Left lung (tissue), 4 donors: ENCODE measurements at regions not wholly inside any gene's neighbourhood (a gene's known extent, or its start where the extent isn't known, plus 50 kb on each side); places are given as distances from the start of the nearest gene placed in this dataset.

Experiments used
- ATAC-seq: fragments of 200-7000 bp; cut with Tn5 transposase; one replicate; pipeline ENCODE4 v1.9.1; 2020; ENCODE audit warnings: moderate library complexity
- DNase-seq, 4 donors: peaks; one replicate each; pipeline ENCODE4 v3.0.0-alpha.2; 2013 to 2020
- H3K27ac ChIP-seq, 2 donors: fragments of 200-600 bp; sonication (generic) in 1 of 2; one replicate each; pipeline versions ENCODE4 v1.5.0 to v1.8.0; 2020 to 2021
- H3K27me3 ChIP-seq, 2 donors: fragments of 200-600 bp; sonication (generic) in 1 of 2; one replicate each; pipeline versions ENCODE4 v1.5.0 to v1.8.0; 2020 to 2021
- H3K36me3 ChIP-seq, 2 donors: fragments of 200-600 bp; sonication (generic) in 1 of 2; one replicate each; pipeline versions ENCODE4 v1.5.0 to v1.8.0; 2020 to 2021
- H3K4me1 ChIP-seq, 2 donors: fragments of 200-600 bp; one replicate each; pipeline ENCODE4 v1.8.0; 2021
- H3K4me3 ChIP-seq, 2 donors: fragments of 200-600 bp; sonication (generic) in 1 of 2; one replicate each; pipeline versions ENCODE4 v1.5.0 to v1.8.0; 2020 to 2021; ENCODE audit warnings: mild to moderate bottlenecking in 1 of 2
- H3K9me3 ChIP-seq, 2 donors: fragments of 200-600 bp; sonication (generic) in 1 of 2; one replicate each; pipeline versions ENCODE4 v1.5.0 to v1.8.0; 2020 to 2021
- intact Hi-C, 2 donors: fragments of 100-400 bp; cut with DNase I; formaldehyde crosslinking; loops; one replicate each; pipeline versions ENCODE4 v1.11.2 to v1.14.2; 2022
- TF ChIP-seq, protein P1 (sequence below), 2 donors: fragments of 200-600 bp; sonication (generic) in 1 of 2; IDR thresholded peaks; one replicate each; pipeline versions ENCODE4 v1.5.0 to v1.8.0; 2021; ENCODE audit warnings: antibody characterized with exemption in 2 of 2
- donor health status: DM: no; HTN: yes; CAD: no.
- donor health status: DM: no; HTN: no; CAD: no.

DNA sequence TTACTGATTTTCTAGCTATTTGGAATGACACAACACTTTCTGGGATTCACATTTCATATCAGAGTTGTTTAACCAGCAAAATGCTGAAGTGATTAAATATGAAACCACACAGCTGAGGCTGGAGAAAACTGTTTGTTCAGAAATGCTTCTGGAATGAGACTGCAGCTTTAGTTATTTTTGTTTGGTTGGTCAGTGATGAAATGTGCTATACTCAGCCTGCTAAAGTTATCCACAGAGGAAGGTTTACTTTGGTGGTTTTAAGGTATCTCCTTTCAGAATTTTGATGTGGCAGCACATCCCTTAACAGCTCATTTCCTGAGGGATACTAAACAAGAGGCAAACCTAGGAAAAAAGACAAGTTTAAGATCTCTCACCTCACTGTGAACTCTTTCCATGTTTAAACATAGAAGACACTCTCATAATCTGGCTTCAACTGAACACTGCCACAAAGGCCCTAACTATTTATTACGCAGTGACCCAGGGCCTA, 106.6 kb upstream of the PDE5A start:
- TF ChIP-seq, protein P1, sequence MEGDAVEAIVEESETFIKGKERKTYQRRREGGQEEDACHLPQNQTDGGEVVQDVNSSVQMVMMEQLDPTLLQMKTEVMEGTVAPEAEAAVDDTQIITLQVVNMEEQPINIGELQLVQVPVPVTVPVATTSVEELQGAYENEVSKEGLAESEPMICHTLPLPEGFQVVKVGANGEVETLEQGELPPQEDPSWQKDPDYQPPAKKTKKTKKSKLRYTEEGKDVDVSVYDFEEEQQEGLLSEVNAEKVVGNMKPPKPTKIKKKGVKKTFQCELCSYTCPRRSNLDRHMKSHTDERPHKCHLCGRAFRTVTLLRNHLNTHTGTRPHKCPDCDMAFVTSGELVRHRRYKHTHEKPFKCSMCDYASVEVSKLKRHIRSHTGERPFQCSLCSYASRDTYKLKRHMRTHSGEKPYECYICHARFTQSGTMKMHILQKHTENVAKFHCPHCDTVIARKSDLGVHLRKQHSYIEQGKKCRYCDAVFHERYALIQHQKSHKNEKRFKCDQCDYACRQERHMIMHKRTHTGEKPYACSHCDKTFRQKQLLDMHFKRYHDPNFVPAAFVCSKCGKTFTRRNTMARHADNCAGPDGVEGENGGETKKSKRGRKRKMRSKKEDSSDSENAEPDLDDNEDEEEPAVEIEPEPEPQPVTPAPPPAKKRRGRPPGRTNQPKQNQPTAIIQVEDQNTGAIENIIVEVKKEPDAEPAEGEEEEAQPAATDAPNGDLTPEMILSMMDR (IDR thresholded peaks at IDR 0.05), result no peak
- intact Hi-C loops, result no loop called here
- Histone ChIP-seq H3K4me1 (peaks cover 4 to 11% of the 10 kb centered on the region in 2 donors), H3K27me3 (no peaks in the 10 kb centered on the region), H3K4me3 (no peak overlapping the region), H3K9me3 (no peaks in the 10 kb centered on the region), H3K27ac (peak overlapping the region; percentile 52 to 67), H3K36me3 (no peaks in the 10 kb centered on the region)
- peak; percentile 66 for ATAC-seq
- DNase-seq, result peak in 1 of 4 donors; percentile 21

DNA sequence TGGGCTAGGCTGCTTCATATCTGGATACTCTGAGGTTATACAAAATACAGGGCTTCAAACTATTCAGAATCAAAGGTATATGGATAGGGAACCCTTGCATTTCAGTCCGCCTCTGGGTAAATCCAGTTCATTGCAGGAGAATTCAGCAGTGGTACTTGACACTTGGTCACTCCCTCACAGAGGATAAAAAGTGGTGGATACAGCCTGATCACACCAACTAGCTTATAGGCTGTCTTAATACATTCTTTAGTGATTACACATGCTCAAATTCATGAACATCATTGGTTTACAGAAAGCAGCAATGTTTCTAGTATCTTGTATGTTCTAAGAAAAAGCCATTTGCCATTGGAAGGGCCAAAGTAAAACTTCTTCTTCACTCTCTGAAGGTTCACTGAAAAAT, 104.8 kb upstream of the PDE5A start:
- TF ChIP-seq, protein P1 (IDR thresholded peaks at IDR 0.05), result no peak
- no peak overlapping the region for H3K4me3 ChIP-seq
- no peaks in the 10 kb centered on the region for H3K9me3 ChIP-seq
- no peak overlapping the region for H3K27ac ChIP-seq
- no peak for ATAC-seq
- intact Hi-C loops, result no loop called here
- peaks cover 4 to 14% of the 10 kb centered on the region in 2 donors for H3K4me1 ChIP-seq
- H3K27me3 ChIP-seq, result no peaks in the 10 kb centered on the region
- H3K36me3 ChIP-seq, result no peaks in the 10 kb centered on the region
- DNase-seq, result no peak

DNA sequence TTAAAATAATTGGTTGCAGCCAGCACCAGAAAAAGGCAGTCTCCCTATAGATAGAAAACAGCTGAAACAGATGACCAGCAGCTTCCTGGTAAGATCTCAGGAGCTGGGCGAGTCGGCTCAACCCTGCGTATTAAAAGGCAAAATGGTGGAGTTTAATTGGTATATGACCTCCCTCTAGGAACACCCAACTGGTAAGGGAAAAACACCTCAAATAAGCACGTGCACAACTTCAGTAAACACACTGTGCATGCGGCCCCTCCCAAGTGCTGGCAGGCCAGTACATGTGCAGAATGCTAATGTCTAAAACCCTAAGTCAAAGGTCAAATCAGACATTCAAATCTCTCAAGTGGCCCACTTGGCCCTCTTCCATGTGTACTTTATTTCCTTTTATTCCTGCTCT, 103.2 kb upstream of the PDE5A start:
- H3K4me3 ChIP-seq, result no peak overlapping the region
- peaks cover 4 to 14% of the 10 kb centered on the region in 2 donors for H3K4me1 ChIP-seq
- no peaks in the 10 kb centered on the region for H3K27me3 ChIP-seq
- ATAC-seq (no peak), DNase-seq (no peak)
- no peak overlapping the region for H3K27ac ChIP-seq
- no peaks in the 10 kb centered on the region for H3K9me3 ChIP-seq
- H3K36me3 ChIP-seq, result no peaks in the 10 kb centered on the region
- intact Hi-C loops, result no loop called here
- TF ChIP-seq, protein P1 (IDR thresholded peaks at IDR 0.05), result no peak

DNA sequence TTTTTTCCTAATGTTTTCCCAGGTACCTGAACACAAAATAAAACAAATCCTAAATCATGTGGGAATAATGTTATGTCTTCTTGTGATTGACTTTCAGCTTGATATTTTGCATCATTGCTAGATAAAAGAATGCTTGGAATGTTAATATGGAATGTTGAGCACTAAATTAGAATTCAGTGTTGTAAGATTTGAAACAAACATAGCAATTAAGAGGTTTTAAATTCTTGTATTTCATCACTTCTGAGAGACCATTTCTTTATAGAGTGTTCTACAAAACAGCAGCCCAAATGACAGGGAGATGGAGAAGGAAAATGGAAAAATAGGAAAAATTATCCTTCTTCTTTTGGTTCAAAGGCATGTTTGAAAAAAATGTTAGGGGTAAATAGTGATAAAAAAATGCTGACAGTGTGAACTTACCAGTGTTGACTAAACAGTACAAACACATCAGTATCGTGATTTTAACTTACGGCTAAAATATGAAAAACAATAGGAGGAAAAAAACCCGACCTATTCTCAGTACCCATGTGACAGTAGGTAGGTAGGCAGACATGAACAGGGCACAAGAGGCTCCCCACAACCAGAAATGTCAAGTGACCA, 102.6 kb upstream of the PDE5A start:
- Histone ChIP-seq H3K9me3 (no peaks in the 10 kb centered on the region), H3K4me1 (peaks cover 4 to 14% of the 10 kb centered on the region in 2 donors), H3K36me3 (no peaks in the 10 kb centered on the region), H3K27ac (no peak overlapping the region), H3K4me3 (no peak overlapping the region), H3K27me3 (no peaks in the 10 kb centered on the region)
- intact Hi-C loops, result no loop called here
- DNase-seq (no peak), ATAC-seq (no peak)
- TF ChIP-seq, protein P1 (IDR thresholded peaks at IDR 0.05), result no peak

DNA sequence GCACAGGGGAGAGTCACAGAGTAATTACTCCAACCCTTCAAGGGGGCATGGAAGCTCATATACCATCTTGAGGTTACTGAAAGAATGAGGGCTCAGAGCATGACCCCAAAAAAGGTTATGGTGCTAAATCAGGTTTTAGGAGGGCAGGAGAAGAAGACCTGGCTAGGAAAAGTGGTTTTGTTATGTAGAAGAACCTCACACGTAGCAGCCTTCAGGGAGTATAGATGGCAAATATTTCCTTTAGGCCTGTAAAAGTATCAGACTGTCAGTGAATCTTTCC, 102.0 kb upstream of the PDE5A start:
- Histone ChIP-seq H3K27me3 (no peaks in the 10 kb centered on the region), H3K4me1 (peaks cover 4 to 14% of the 10 kb centered on the region in 2 donors), H3K9me3 (no peaks in the 10 kb centered on the region), H3K36me3 (no peaks in the 10 kb centered on the region), H3K4me3 (no peak overlapping the region), H3K27ac (peak overlapping the region in 1 of 2 donors; percentile 4)
- ATAC-seq (no peak), DNase-seq (no peak)
- intact Hi-C loops, result no loop called here
- TF ChIP-seq, protein P1 (IDR thresholded peaks at IDR 0.05), result no peak
